Left ventricle myocardium inferior (tissue), 1 donor: ENCODE measurements at regions not wholly inside any gene's neighbourhood (a gene's known extent, or its start where the extent isn't known, plus 50 kb on each side); places are given as distances from the start of the nearest gene placed in this dataset.

Experiments used
- DNase-seq: peaks from one replicate; pipeline ENCODE4 v3.0.0-alpha.2; 2020
- H3K27ac ChIP-seq: fragments of 200-600 bp; replicated peaks from 2 replicates; pipeline ENCODE4 v1.8.0; 2021
- H3K27me3 ChIP-seq: fragments of 200-600 bp; 2 replicates; pipeline ENCODE4 v1.8.0; 2021; ENCODE audit warnings: low read depth
- H3K36me3 ChIP-seq: fragments of 200-600 bp; 2 replicates; pipeline ENCODE4 v1.8.0; 2021
- H3K4me1 ChIP-seq: fragments of 200-600 bp; 2 replicates; pipeline ENCODE4 v1.8.0; 2021
- H3K4me3 ChIP-seq: fragments of 200-600 bp; 2 replicates; pipeline ENCODE4 v1.8.0; 2021; ENCODE audit warnings: mild to moderate bottlenecking, moderate library complexity
- H3K9me3 ChIP-seq: fragments of 200-600 bp; replicated peaks from 2 replicates; pipeline ENCODE4 v1.8.0; 2021
- CTCF ChIP-seq: fragments of 200-600 bp; IDR thresholded peaks from 2 replicates; pipeline ENCODE4 v1.8.0; 2021; ENCODE audit warnings: antibody characterized with exemption, mild to moderate bottlenecking, borderline replicate concordance
- intact Hi-C: fragments of 100-400 bp; cut with micrococcal nuclease; formaldehyde crosslinking; loops from one replicate; pipeline ENCODE4 v1.11.0; 2022
- donor health status: DM: no; HTN: yes; CAD: no; lungs with severe emphysema.

- TF ChIP-seq CTCF: no peak
- intact Hi-C loops: no loop called here
- no peaks in the 10 kb centered on the region for H3K27me3 ChIP-seq
- H3K27ac ChIP-seq: no peak overlapping the region
- no peak overlapping the region for H3K4me3 ChIP-seq
- H3K36me3 ChIP-seq: no peaks in the 10 kb centered on the region
- peaks cover 20% of the 10 kb centered on the region for H3K4me1 ChIP-seq
- no peak for DNase-seq
- H3K9me3 ChIP-seq: no peaks in the 10 kb centered on the region
Measured at GRCh38 chr9:106075960-106076327, 381.6 kb downstream of the TMEM38B start.

DNA sequence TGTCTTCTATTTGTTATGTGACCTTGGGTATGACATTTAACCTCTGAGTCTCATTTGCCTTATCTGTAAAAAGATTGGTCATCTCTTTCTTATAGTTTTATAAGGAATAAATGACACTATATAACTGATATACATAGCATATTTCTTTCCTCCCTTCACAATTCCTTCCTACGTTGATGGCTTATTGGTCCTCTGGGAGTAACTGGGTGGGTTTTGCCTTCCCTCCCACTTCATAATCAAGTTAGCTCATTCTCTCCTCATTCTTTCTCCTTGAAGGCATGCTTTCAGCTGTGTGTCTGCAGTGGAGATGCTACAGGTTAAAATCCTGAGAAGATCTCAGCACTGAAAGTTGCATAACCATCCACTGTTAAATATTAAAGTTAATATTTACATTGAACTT, 382.4 kb downstream of the TMEM38B start:
- H3K4me3 ChIP-seq: no peak overlapping the region
- no peak overlapping the region for H3K27ac ChIP-seq
- TF ChIP-seq CTCF: no peak
- H3K27me3 ChIP-seq: no peaks in the 10 kb centered on the region
- no peaks in the 10 kb centered on the region for H3K36me3 ChIP-seq
- DNase-seq: no peak
- peaks cover 17% of the 10 kb centered on the region for H3K4me1 ChIP-seq
- intact Hi-C loops: no loop called here
- no peaks in the 10 kb centered on the region for H3K9me3 ChIP-seq

GRCh38 chr9:106077731-106078130, 383.4 kb downstream of the TMEM38B start:
- Histone ChIP-seq H3K36me3 (no peaks in the 10 kb centered on the region), H3K27ac (no peak overlapping the region), H3K9me3 (no peaks in the 10 kb centered on the region), H3K4me1 (peaks cover 9% of the 10 kb centered on the region), H3K4me3 (no peak overlapping the region), H3K27me3 (no peaks in the 10 kb centered on the region)
- DNase-seq: no peak
- no peak for TF ChIP-seq CTCF
- intact Hi-C loops: no loop called here

DNA sequence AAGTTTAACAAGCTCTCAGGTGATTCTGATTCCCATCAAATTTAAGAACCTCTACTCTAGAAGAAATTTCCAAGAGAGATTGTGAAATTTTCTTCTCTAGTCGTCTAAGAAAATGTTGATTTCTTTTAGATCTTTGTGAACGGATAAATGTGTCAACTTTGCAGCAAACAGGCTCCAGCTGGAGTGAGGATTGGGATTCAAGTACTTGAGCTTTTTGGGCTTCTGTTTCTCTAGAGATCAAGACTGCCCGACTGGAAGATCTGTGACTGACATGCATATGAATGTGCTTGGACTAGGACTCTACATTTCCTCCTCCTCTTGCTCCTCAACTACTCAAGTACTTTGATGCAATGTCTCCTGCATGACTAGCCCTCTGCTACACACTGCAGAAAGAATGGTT, 388.3 kb downstream of the TMEM38B start:
- H3K36me3 ChIP-seq: no peaks in the 10 kb centered on the region
- H3K9me3 ChIP-seq: no peaks in the 10 kb centered on the region
- no peak for DNase-seq
- no peak overlapping the region for H3K4me3 ChIP-seq
- H3K27me3 ChIP-seq: no peaks in the 10 kb centered on the region
- H3K4me1 ChIP-seq: no peaks in the 10 kb centered on the region
- no peak for TF ChIP-seq CTCF
- intact Hi-C loops: no loop called here
- no peak overlapping the region for H3K27ac ChIP-seq

DNA sequence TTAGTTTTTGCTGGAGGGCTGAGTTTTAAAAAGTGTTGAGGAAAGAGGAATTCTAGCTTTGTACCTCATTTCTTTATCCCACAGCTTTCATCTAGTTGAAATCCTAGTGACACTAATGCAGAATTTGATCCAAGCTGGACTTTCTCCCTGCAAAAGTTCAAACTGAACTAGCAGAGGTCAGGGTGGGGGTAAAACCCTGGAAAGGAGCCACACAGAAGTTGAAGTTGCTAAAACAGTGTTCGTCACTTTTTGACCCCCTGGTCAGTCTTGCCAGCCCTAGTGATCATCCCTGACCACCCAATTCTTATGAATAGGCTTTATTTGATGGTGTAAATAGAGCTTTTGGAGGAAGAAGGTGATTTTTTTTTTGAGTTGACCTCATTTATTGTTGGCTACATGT, 390.4 kb downstream of the TMEM38B start:
- Histone ChIP-seq H3K4me1 (no peaks in the 10 kb centered on the region), H3K36me3 (no peaks in the 10 kb centered on the region), H3K4me3 (no peak overlapping the region), H3K27ac (no peak overlapping the region), H3K27me3 (no peaks in the 10 kb centered on the region), H3K9me3 (no peaks in the 10 kb centered on the region)
- intact Hi-C loops: no loop called here
- no peak for TF ChIP-seq CTCF
- no peak for DNase-seq

GRCh38 chr9:106085479-106085878, 391.1 kb downstream of the TMEM38B start:
- H3K27ac ChIP-seq: no peak overlapping the region
- H3K27me3 ChIP-seq: no peaks in the 10 kb centered on the region
- no peak overlapping the region for H3K4me3 ChIP-seq
- no peak for TF ChIP-seq CTCF
- no peaks in the 10 kb centered on the region for H3K4me1 ChIP-seq
- no peaks in the 10 kb centered on the region for H3K36me3 ChIP-seq
- no peak for DNase-seq
- H3K9me3 ChIP-seq: no peaks in the 10 kb centered on the region
- intact Hi-C loops: no loop called here
